Endodermal cell (in vitro differentiated cells): ENCODE measurements at regions not wholly inside any gene's neighbourhood (a gene's known extent, or its start where the extent isn't known, plus 50 kb on each side); places are given as distances from the start of the nearest gene placed in this dataset.

Experiments used
- DNase-seq: peaks from one replicate; pipeline ENCODE4 v3.0.0-alpha.2; 2017
- H3K27ac ChIP-seq: 2 replicates; pipeline ENCODE4 v1.5.1; 2013; ENCODE audit warnings: mild to moderate bottlenecking, low read depth, low read length, moderate library complexity
- H3K27me3 ChIP-seq: 2 replicates; pipeline ENCODE4 v1.6.1; 2013; ENCODE audit warnings: mild to moderate bottlenecking, low read length, moderate library complexity; ENCODE audit not compliant: insufficient read depth, control insufficient read depth, poor library complexity, severe bottlenecking
- H3K36me3 ChIP-seq: 2 replicates; pipeline ENCODE4 v1.7.0; 2013; ENCODE audit warnings: mild to moderate bottlenecking, low read length, moderate library complexity; ENCODE audit not compliant: control insufficient read depth, insufficient read depth
- H3K4me1 ChIP-seq: one replicate; pipeline ENCODE4 v1.7.0; 2013; ENCODE audit warnings: low read length; ENCODE audit not compliant: control insufficient read depth, insufficient read depth
- H3K4me3 ChIP-seq: 2 replicates; pipeline ENCODE4 v1.5.1; 2013; ENCODE audit warnings: mild to moderate bottlenecking, low read length, moderate library complexity
- H3K9ac ChIP-seq: 2 replicates; pipeline ENCODE4 v1.6.1; 2013; ENCODE audit warnings: mild to moderate bottlenecking, low read length, moderate library complexity; ENCODE audit not compliant: poor library complexity, severe bottlenecking; ENCODE audit errors: extremely low read depth
- H3K9me3 ChIP-seq: 2 replicates; pipeline ENCODE4 v1.6.1; 2013; ENCODE audit warnings: mild to moderate bottlenecking, low read length, moderate library complexity; ENCODE audit not compliant: control insufficient read depth
- H3K27ac Mint-ChIP-seq: 2 replicates; pipeline ENCODE4 v1.8.0; 2020; ENCODE audit warnings: mixed read lengths
- H3K27me3 Mint-ChIP-seq: 2 replicates; pipeline ENCODE4 v1.8.0; 2021; ENCODE audit warnings: mild to moderate bottlenecking, mixed read lengths; ENCODE audit not compliant: insufficient read depth
- H3K36me3 Mint-ChIP-seq: 2 replicates; pipeline ENCODE4 v1.8.0; 2020; ENCODE audit warnings: low read depth, mixed read lengths
- H3K4me1 Mint-ChIP-seq: 2 replicates; pipeline ENCODE4 v1.8.0; 2020; ENCODE audit warnings: mixed read lengths
- H3K4me3 Mint-ChIP-seq: 2 replicates; pipeline ENCODE4 v1.8.0; 2020; ENCODE audit warnings: mild to moderate bottlenecking, moderate library complexity, mixed read lengths
- H3K9me3 Mint-ChIP-seq: 2 replicates; pipeline ENCODE4 v1.8.0; 2020; ENCODE audit warnings: mild to moderate bottlenecking, mixed read lengths
- whole genome bisulfite sequencing, 2 experiments: methylation state at CpG; one replicate each; pipeline versions ENCODE4 v1.1.5 to v1.1.7; 2013; ENCODE audit warnings: missing lambda C conversion rate in 2 of 2, mixed read lengths in 1 of 2; ENCODE audit not compliant: insufficient coverage in 1 of 2, insufficient read length in 1 of 2; 5-methylcytosine and 5-hydroxymethylcytosine counted together
- TF ChIP-seq, protein P1 (sequence below): fragments of 200-600 bp; sonication (generic); conservative IDR thresholded peaks from 2 replicates; pipeline ENCODE4 v1.5.0; 2021; ENCODE audit warnings: antibody characterized with exemption, mild to moderate bottlenecking

DNA sequence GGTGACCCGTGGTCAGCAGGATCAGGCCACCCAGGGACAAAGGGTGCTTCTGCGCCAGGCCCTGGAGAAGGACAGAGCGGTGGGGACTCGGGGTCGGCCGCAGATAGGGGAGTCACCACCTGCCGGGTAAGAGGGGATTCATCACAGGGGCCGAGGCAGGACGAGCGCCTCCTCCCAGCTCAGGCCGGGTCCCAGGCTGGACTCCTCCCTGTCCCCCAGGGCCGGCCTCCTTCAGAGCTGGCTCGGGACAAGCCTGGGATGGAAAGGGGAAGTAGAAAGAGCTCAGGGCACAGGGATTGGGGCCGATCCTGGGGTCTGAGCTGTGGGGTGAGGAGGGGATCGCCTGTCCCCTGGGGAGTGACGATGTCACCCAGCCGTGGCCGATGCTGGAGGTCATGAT is 139.4 kb downstream of the GPCPD1 start:
- no peaks in the 10 kb centered on the region for H3K4me1 ChIP-seq
- peaks cover 8% of the 10 kb centered on the region for H3K27me3 ChIP-seq
- Mint-ChIP-seq H3K4me1 (no peaks in the 10 kb centered on the region), H3K9me3 (no peaks in the 10 kb centered on the region), H3K27ac (no peak overlapping the region), H3K4me3 (no peak overlapping the region), H3K36me3 (no peaks in the 10 kb centered on the region), H3K27me3 (peaks cover 13% of the 10 kb centered on the region)
- WGBS, 2 experiments, result 90 to 97% methylated on average over 7 to 18 of the region's 18 CpGs
- H3K27ac ChIP-seq, result no peak overlapping the region
- H3K36me3 ChIP-seq, result no peaks in the 10 kb centered on the region
- DNase-seq, result no peak
- TF ChIP-seq, protein P1, sequence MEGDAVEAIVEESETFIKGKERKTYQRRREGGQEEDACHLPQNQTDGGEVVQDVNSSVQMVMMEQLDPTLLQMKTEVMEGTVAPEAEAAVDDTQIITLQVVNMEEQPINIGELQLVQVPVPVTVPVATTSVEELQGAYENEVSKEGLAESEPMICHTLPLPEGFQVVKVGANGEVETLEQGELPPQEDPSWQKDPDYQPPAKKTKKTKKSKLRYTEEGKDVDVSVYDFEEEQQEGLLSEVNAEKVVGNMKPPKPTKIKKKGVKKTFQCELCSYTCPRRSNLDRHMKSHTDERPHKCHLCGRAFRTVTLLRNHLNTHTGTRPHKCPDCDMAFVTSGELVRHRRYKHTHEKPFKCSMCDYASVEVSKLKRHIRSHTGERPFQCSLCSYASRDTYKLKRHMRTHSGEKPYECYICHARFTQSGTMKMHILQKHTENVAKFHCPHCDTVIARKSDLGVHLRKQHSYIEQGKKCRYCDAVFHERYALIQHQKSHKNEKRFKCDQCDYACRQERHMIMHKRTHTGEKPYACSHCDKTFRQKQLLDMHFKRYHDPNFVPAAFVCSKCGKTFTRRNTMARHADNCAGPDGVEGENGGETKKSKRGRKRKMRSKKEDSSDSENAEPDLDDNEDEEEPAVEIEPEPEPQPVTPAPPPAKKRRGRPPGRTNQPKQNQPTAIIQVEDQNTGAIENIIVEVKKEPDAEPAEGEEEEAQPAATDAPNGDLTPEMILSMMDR, result no peak
- H3K9me3 ChIP-seq, result no peaks in the 10 kb centered on the region
- no peak overlapping the region for H3K9ac ChIP-seq
- no peak overlapping the region for H3K4me3 ChIP-seq

DNA sequence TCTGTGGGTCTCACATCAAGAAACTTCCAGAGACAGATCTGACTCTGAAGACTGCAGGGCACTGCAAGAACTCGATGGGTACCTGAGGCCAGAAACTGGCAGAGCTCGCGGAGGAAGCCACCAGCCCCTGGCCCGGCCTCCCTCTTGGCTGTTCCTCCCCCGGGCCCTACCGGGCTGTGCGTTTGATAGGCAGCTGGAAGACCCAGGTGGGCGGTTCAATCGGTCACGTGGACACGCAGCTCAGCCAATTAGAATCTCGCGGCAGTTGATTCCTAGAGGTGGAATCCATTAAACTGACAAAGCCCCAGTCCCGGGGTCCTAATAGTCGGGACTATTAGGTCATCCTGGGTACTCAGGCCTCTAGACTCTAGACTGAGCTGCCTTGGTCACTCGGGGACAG is 139.9 kb downstream of the GPCPD1 start:
- Mint-ChIP-seq H3K36me3 (no peaks in the 10 kb centered on the region), H3K9me3 (no peaks in the 10 kb centered on the region), H3K27ac (no peak overlapping the region), H3K27me3 (peaks cover 10% of the 10 kb centered on the region), H3K4me3 (no peak overlapping the region), H3K4me1 (no peaks in the 10 kb centered on the region)
- Histone ChIP-seq H3K36me3 (no peaks in the 10 kb centered on the region), H3K4me1 (no peaks in the 10 kb centered on the region), H3K9me3 (no peaks in the 10 kb centered on the region), H3K9ac (no peak overlapping the region), H3K27me3 (peaks cover 8% of the 10 kb centered on the region), H3K27ac (no peak overlapping the region), H3K4me3 (no peak overlapping the region)
- WGBS, 2 experiments, result 93 to 94% methylated on average over 9 to 16 of the region's 16 CpGs
- DNase-seq, result no peak
- TF ChIP-seq, protein P1, result no peak

DNA sequence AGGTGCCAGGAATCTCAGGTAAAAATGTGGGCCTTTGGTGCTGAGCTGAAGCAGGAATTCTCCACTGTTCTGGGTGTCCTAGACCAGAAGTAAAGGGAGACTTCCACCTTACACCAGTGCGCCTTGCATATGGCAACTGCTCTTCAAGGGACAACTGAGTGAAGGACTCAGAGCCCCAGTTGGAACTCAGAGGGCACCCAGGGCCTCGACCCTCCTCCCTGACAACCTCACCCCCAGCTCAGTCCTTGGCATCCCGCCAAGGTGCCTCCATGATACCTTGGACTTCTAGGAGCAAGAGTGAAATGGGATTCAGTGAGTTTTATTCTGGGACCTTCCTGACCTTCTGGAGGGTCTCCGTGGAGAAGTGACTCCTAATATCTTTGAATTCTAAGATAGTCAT is 140.3 kb downstream of the GPCPD1 start:
- Histone ChIP-seq H3K27ac (no peak overlapping the region), H3K9ac (no peak overlapping the region), H3K9me3 (no peaks in the 10 kb centered on the region), H3K4me1 (no peaks in the 10 kb centered on the region), H3K36me3 (no peaks in the 10 kb centered on the region), H3K27me3 (peaks cover 8% of the 10 kb centered on the region), H3K4me3 (no peak overlapping the region)
- H3K4me3 Mint-ChIP-seq, result no peak overlapping the region
- peaks cover 8% of the 10 kb centered on the region for H3K27me3 Mint-ChIP-seq
- H3K36me3 Mint-ChIP-seq, result no peaks in the 10 kb centered on the region
- H3K9me3 Mint-ChIP-seq, result no peaks in the 10 kb centered on the region
- TF ChIP-seq, protein P1, result no peak
- no peak overlapping the region for H3K27ac Mint-ChIP-seq
- no peak for DNase-seq
- WGBS, 2 experiments, result 84 to 100% methylated on average over 2 to 4 of the region's 4 CpGs
- no peaks in the 10 kb centered on the region for H3K4me1 Mint-ChIP-seq
